ENCODE measurements at regions not wholly inside any gene's neighbourhood (a gene's known extent, or its start where the extent isn't known, plus 50 kb on each side); places are given as distances from the start of the nearest gene placed in this dataset.
"Not testable (repeated sequence)": the region's sequence is repeated elsewhere in the genome, so short reads cannot be mapped to it uniquely, and the experiment has no call there.

GRCh38 chr21:9774347-9774746 is 747.0 kb upstream of the TPTE start:
- intact Hi-C loops (cut with DNase I; ENCODE audit: low total_unique reads): no loop called here
- Histone ChIP-seq H3K27ac (no peak overlapping the region), H3K4me3 (no peak overlapping the region), H3K27me3 (no peaks in the 10 kb centered on the region), H3K9me3 (peaks cover 1 to 30% of the 10 kb centered on the region in 2 donors), H3K4me1 (no peaks in the 10 kb centered on the region), H3K36me3 (no peaks in the 10 kb centered on the region)
- DNase-seq (ENCODE audit: low spot score in 2 of 2): no peak
- no peak for TF ChIP-seq POLR2A (IDR thresholded peaks at IDR 0.05)
- TF ChIP-seq POLR2AphosphoS5 (IDR thresholded peaks at IDR 0.05): no peak
- TF ChIP-seq CTCF (IDR thresholded peaks at IDR 0.05): no peak

- intact Hi-C loops (cut with DNase I; ENCODE audit: low total_unique reads); H3K36me3 ChIP-seq; H3K4me3 ChIP-seq; H3K27ac ChIP-seq; H3K27me3 ChIP-seq; DNase-seq (ENCODE audit: low spot score in 2 of 2); H3K4me1 ChIP-seq: not testable (repeated sequence)
- peaks cover 0 to 26% of the 10 kb centered on the region in 2 donors for H3K9me3 ChIP-seq
Measured at GRCh38 chr21:9774901-9775593, 746.3 kb upstream of the TPTE start.

GRCh38 chr21:9775877-9776276 is 745.5 kb upstream of the TPTE start:
- H3K27ac ChIP-seq; DNase-seq (ENCODE audit: low spot score in 2 of 2); H3K36me3 ChIP-seq; intact Hi-C loops (cut with DNase I; ENCODE audit: low total_unique reads); H3K27me3 ChIP-seq; H3K4me1 ChIP-seq; H3K4me3 ChIP-seq: not testable (repeated sequence)
- peaks cover 0 to 19% of the 10 kb centered on the region in 2 donors for H3K9me3 ChIP-seq

- H3K9me3 ChIP-seq: peaks cover 0 to 18% of the 10 kb centered on the region in 2 donors
- H3K4me1 ChIP-seq; H3K27ac ChIP-seq; intact Hi-C loops (cut with DNase I; ENCODE audit: low total_unique reads); H3K27me3 ChIP-seq; DNase-seq (ENCODE audit: low spot score in 2 of 2); H3K4me3 ChIP-seq; H3K36me3 ChIP-seq: not testable (repeated sequence)
Measured at GRCh38 chr21:9776286-9777020, 744.9 kb upstream of the TPTE start.

GRCh38 chr21:9778541-9778940 is 742.8 kb upstream of the TPTE start:
- DNase-seq (ENCODE audit: low spot score in 2 of 2); H3K9me3 ChIP-seq; H3K4me1 ChIP-seq; intact Hi-C loops (cut with DNase I; ENCODE audit: low total_unique reads); H3K36me3 ChIP-seq; H3K4me3 ChIP-seq; H3K27me3 ChIP-seq; H3K27ac ChIP-seq: not testable (repeated sequence)

- H3K27me3 ChIP-seq: no peaks in the 10 kb centered on the region
- DNase-seq (ENCODE audit: low spot score in 2 of 2): no peak
- intact Hi-C loops (cut with DNase I; ENCODE audit: low total_unique reads): no loop called here
- no peak for TF ChIP-seq CTCF (IDR thresholded peaks at IDR 0.05)
- no peak for TF ChIP-seq POLR2A (IDR thresholded peaks at IDR 0.05)
- no peak for TF ChIP-seq POLR2AphosphoS5 (IDR thresholded peaks at IDR 0.05)
- no peak overlapping the region for H3K4me3 ChIP-seq
- H3K9me3 ChIP-seq: peaks cover 0 to 11% of the 10 kb centered on the region in 2 donors
- H3K27ac ChIP-seq: no peak overlapping the region
- H3K4me1 ChIP-seq: no peaks in the 10 kb centered on the region
- no peaks in the 10 kb centered on the region for H3K36me3 ChIP-seq
Measured at GRCh38 chr21:9780441-9780937, 740.9 kb upstream of the TPTE start.

GRCh38 chr21:9783587-9783986 is 737.8 kb upstream of the TPTE start:
- intact Hi-C loops (cut with DNase I; ENCODE audit: low total_unique reads); H3K27ac ChIP-seq; H3K36me3 ChIP-seq; H3K27me3 ChIP-seq; H3K9me3 ChIP-seq; H3K4me3 ChIP-seq; DNase-seq (ENCODE audit: low spot score in 2 of 2); H3K4me1 ChIP-seq: not testable (repeated sequence)

GRCh38 chr21:9784201-9784600 is 737.2 kb upstream of the TPTE start:
- intact Hi-C loops (cut with DNase I; ENCODE audit: low total_unique reads); H3K36me3 ChIP-seq; H3K9me3 ChIP-seq; H3K27me3 ChIP-seq; H3K4me3 ChIP-seq; H3K27ac ChIP-seq; H3K4me1 ChIP-seq; DNase-seq (ENCODE audit: low spot score in 2 of 2): not testable (repeated sequence)

- H3K4me3 ChIP-seq; intact Hi-C loops (cut with DNase I; ENCODE audit: low total_unique reads); H3K4me1 ChIP-seq: not testable (repeated sequence)
Measured at GRCh38 chr21:9786092-9786491, 735.3 kb upstream of the TPTE start.

GRCh38 chr21:9788281-9788680 is 733.1 kb upstream of the TPTE start:
- H3K27ac ChIP-seq; intact Hi-C loops (cut with DNase I; ENCODE audit: low total_unique reads); DNase-seq (ENCODE audit: low spot score in 2 of 2): not testable (repeated sequence)

More at GRCh38 chr21:9786092-9786491, 735.3 kb upstream of the TPTE start:
- H3K27me3 ChIP-seq; H3K9me3 ChIP-seq; H3K27ac ChIP-seq; DNase-seq (ENCODE audit: low spot score in 2 of 2); H3K36me3 ChIP-seq: not testable (repeated sequence)

GRCh38 chr21:9790354-9790753 is 731.0 kb upstream of the TPTE start:
- H3K4me1 ChIP-seq; intact Hi-C loops (cut with DNase I; ENCODE audit: low total_unique reads); H3K4me3 ChIP-seq; H3K27ac ChIP-seq; DNase-seq (ENCODE audit: low spot score in 2 of 2); H3K27me3 ChIP-seq; H3K36me3 ChIP-seq: not testable (repeated sequence)
- peaks cover 9 to 17% of the 10 kb centered on the region in 2 donors for H3K9me3 ChIP-seq

More at GRCh38 chr21:9788281-9788680, 733.1 kb upstream of the TPTE start:
- not testable (repeated sequence) for H3K36me3 ChIP-seq, H3K27me3 ChIP-seq, H3K4me1 ChIP-seq, H3K4me3 ChIP-seq
- peaks cover 13% of the 10 kb centered on the region in 2 donors for H3K9me3 ChIP-seq
